ENCODE measurements at regions not wholly inside any gene's neighbourhood (a gene's known extent, or its start where the extent isn't known, plus 50 kb on each side); places are given as distances from the start of the nearest gene placed in this dataset.

- FAIRE-seq, result no peak
- TF ChIP-seq POLR2AphosphoS5 (IDR thresholded peaks at IDR 0.05; ENCODE audit: low read depth, low read length) (no peak), PAX5 (IDR thresholded peaks at IDR 0.05; ENCODE audit: insufficient read depth, low read length, severe bottlenecking) (no peak), POU2F2 (IDR thresholded peaks at IDR 0.05; ENCODE audit: low read depth, low read length) (no peak), POLR2A (IDR thresholded peaks at IDR 0.05; ENCODE audit: low read depth, low read length) (no peak), TAF1 (IDR thresholded peaks at IDR 0.05; ENCODE audit: low read depth, low read length) (no peak), SPI1 (IDR thresholded peaks at IDR 0.05; ENCODE audit: low read depth, low read length) (no peak)
- no peak for DNase-seq (ENCODE audit: insufficient read length, low spot score)
Measured at GRCh38 chr1:106780806-106781569, 275.5 kb upstream of the PRMT6 start.

- TF ChIP-seq TAF1 (IDR thresholded peaks at IDR 0.05; ENCODE audit: low read depth, low read length) (no peak), PAX5 (IDR thresholded peaks at IDR 0.05; ENCODE audit: insufficient read depth, low read length, severe bottlenecking) (no peak), SPI1 (IDR thresholded peaks at IDR 0.05; ENCODE audit: low read depth, low read length) (no peak), POLR2A (IDR thresholded peaks at IDR 0.05; ENCODE audit: low read depth, low read length) (no peak), POU2F2 (IDR thresholded peaks at IDR 0.05; ENCODE audit: low read depth, low read length) (no peak), POLR2AphosphoS5 (IDR thresholded peaks at IDR 0.05; ENCODE audit: low read depth, low read length) (no peak)
- DNase-seq (ENCODE audit: insufficient read length, low spot score), result no peak
- FAIRE-seq, result no peak
Measured at GRCh38 chr1:106785176-106785575, 271.3 kb upstream of the PRMT6 start.

- TF ChIP-seq TAF1 (IDR thresholded peaks at IDR 0.05; ENCODE audit: low read depth, low read length) (no peak), POLR2AphosphoS5 (IDR thresholded peaks at IDR 0.05; ENCODE audit: low read depth, low read length) (no peak), PAX5 (IDR thresholded peaks at IDR 0.05; ENCODE audit: insufficient read depth, low read length, severe bottlenecking) (no peak), POU2F2 (IDR thresholded peaks at IDR 0.05; ENCODE audit: low read depth, low read length) (no peak), POLR2A (IDR thresholded peaks at IDR 0.05; ENCODE audit: low read depth, low read length) (no peak)
- FAIRE-seq (no peak), DNase-seq (ENCODE audit: insufficient read length, low spot score) (no peak)
Measured at GRCh38 chr1:106787520-106787919, 269.0 kb upstream of the PRMT6 start.

GRCh38 chr1:106789686-106790085 lies 266.8 kb upstream of the PRMT6 start:
- DNase-seq (ENCODE audit: insufficient read length, low spot score) (no peak), FAIRE-seq (no peak)
- TF ChIP-seq PAX5 (IDR thresholded peaks at IDR 0.05; ENCODE audit: insufficient read depth, low read length, severe bottlenecking) (no peak), SPI1 (IDR thresholded peaks at IDR 0.05; ENCODE audit: low read depth, low read length) (no peak), POLR2AphosphoS5 (IDR thresholded peaks at IDR 0.05; ENCODE audit: low read depth, low read length) (no peak), POLR2A (IDR thresholded peaks at IDR 0.05; ENCODE audit: low read depth, low read length) (no peak), POU2F2 (IDR thresholded peaks at IDR 0.05; ENCODE audit: low read depth, low read length) (no peak), TAF1 (IDR thresholded peaks at IDR 0.05; ENCODE audit: low read depth, low read length) (no peak)

GRCh38 chr1:106791041-106791440 lies 265.4 kb upstream of the PRMT6 start:
- TF ChIP-seq TAF1 (IDR thresholded peaks at IDR 0.05; ENCODE audit: low read depth, low read length), result no peak
- TF ChIP-seq SPI1 (IDR thresholded peaks at IDR 0.05; ENCODE audit: low read depth, low read length), result no peak
- no peak for TF ChIP-seq POLR2A (IDR thresholded peaks at IDR 0.05; ENCODE audit: low read depth, low read length)
- TF ChIP-seq POLR2AphosphoS5 (IDR thresholded peaks at IDR 0.05; ENCODE audit: low read depth, low read length), result no peak
- TF ChIP-seq PAX5 (IDR thresholded peaks at IDR 0.05; ENCODE audit: insufficient read depth, low read length, severe bottlenecking), result no peak
- no peak for TF ChIP-seq POU2F2 (IDR thresholded peaks at IDR 0.05; ENCODE audit: low read depth, low read length)
- FAIRE-seq (no peak), DNase-seq (ENCODE audit: insufficient read length, low spot score) (no peak)

GRCh38 chr1:106793651-106794050 lies 262.8 kb upstream of the PRMT6 start:
- TF ChIP-seq POLR2AphosphoS5 (IDR thresholded peaks at IDR 0.05; ENCODE audit: low read depth, low read length), result no peak
- TF ChIP-seq POLR2A (IDR thresholded peaks at IDR 0.05; ENCODE audit: low read depth, low read length), result no peak
- TF ChIP-seq TAF1 (IDR thresholded peaks at IDR 0.05; ENCODE audit: low read depth, low read length), result no peak
- TF ChIP-seq POU2F2 (IDR thresholded peaks at IDR 0.05; ENCODE audit: low read depth, low read length), result no peak
- no peak for TF ChIP-seq PAX5 (IDR thresholded peaks at IDR 0.05; ENCODE audit: insufficient read depth, low read length, severe bottlenecking)
- no peak for TF ChIP-seq SPI1 (IDR thresholded peaks at IDR 0.05; ENCODE audit: low read depth, low read length)
- FAIRE-seq (no peak), DNase-seq (ENCODE audit: insufficient read length, low spot score) (no peak)

GRCh38 chr1:106798991-106799390 lies 257.5 kb upstream of the PRMT6 start:
- FAIRE-seq, result no peak
- no peak for DNase-seq (ENCODE audit: insufficient read length, low spot score)
- TF ChIP-seq POU2F2 (IDR thresholded peaks at IDR 0.05; ENCODE audit: low read depth, low read length), result no peak
- TF ChIP-seq POLR2AphosphoS5 (IDR thresholded peaks at IDR 0.05; ENCODE audit: low read depth, low read length), result no peak
- no peak for TF ChIP-seq TAF1 (IDR thresholded peaks at IDR 0.05; ENCODE audit: low read depth, low read length)
- TF ChIP-seq PAX5 (IDR thresholded peaks at IDR 0.05; ENCODE audit: insufficient read depth, low read length, severe bottlenecking), result no peak
- TF ChIP-seq SPI1 (IDR thresholded peaks at IDR 0.05; ENCODE audit: low read depth, low read length), result no peak
- TF ChIP-seq POLR2A (IDR thresholded peaks at IDR 0.05; ENCODE audit: low read depth, low read length), result no peak

GRCh38 chr1:106802181-106802580 lies 254.3 kb upstream of the PRMT6 start:
- no peak for FAIRE-seq
- no peak for DNase-seq (ENCODE audit: insufficient read length, low spot score)
- TF ChIP-seq POLR2AphosphoS5 (IDR thresholded peaks at IDR 0.05; ENCODE audit: low read depth, low read length) (no peak), POU2F2 (IDR thresholded peaks at IDR 0.05; ENCODE audit: low read depth, low read length) (no peak), SPI1 (IDR thresholded peaks at IDR 0.05; ENCODE audit: low read depth, low read length) (no peak), POLR2A (IDR thresholded peaks at IDR 0.05; ENCODE audit: low read depth, low read length) (no peak), TAF1 (IDR thresholded peaks at IDR 0.05; ENCODE audit: low read depth, low read length) (no peak), PAX5 (IDR thresholded peaks at IDR 0.05; ENCODE audit: insufficient read depth, low read length, severe bottlenecking) (no peak)

- FAIRE-seq (no peak), DNase-seq (ENCODE audit: insufficient read length, low spot score) (no peak)
- TF ChIP-seq POU2F2 (IDR thresholded peaks at IDR 0.05; ENCODE audit: low read depth, low read length) (no peak), POLR2AphosphoS5 (IDR thresholded peaks at IDR 0.05; ENCODE audit: low read depth, low read length) (no peak)
Measured at GRCh38 chr1:106814418-106814817, 242.1 kb upstream of the PRMT6 start.

- FAIRE-seq (no peak), DNase-seq (ENCODE audit: insufficient read length, low spot score) (no peak)
- TF ChIP-seq PAX5 (IDR thresholded peaks at IDR 0.05; ENCODE audit: insufficient read depth, low read length, severe bottlenecking) (no peak), TAF1 (IDR thresholded peaks at IDR 0.05; ENCODE audit: low read depth, low read length) (no peak), POLR2A (IDR thresholded peaks at IDR 0.05; ENCODE audit: low read depth, low read length) (no peak), POLR2AphosphoS5 (IDR thresholded peaks at IDR 0.05; ENCODE audit: low read depth, low read length) (no peak), SPI1 (IDR thresholded peaks at IDR 0.05; ENCODE audit: low read depth, low read length) (no peak), POU2F2 (IDR thresholded peaks at IDR 0.05; ENCODE audit: low read depth, low read length) (no peak)
Measured at GRCh38 chr1:106817575-106817974, 238.9 kb upstream of the PRMT6 start.
